Left kidney (tissue), 1 donor: ENCODE measurements at regions not wholly inside any gene's neighbourhood (a gene's known extent, or its start where the extent isn't known, plus 50 kb on each side); places are given as distances from the start of the nearest gene placed in this dataset.
"Not testable (repeated sequence)": the region's sequence is repeated elsewhere in the genome, so short reads cannot be mapped to it uniquely, and the experiment has no call there.

Experiments used
- DNase-seq: peaks from one replicate; pipeline ENCODE4 v3.0.0-alpha.2; 2013

DNA sequence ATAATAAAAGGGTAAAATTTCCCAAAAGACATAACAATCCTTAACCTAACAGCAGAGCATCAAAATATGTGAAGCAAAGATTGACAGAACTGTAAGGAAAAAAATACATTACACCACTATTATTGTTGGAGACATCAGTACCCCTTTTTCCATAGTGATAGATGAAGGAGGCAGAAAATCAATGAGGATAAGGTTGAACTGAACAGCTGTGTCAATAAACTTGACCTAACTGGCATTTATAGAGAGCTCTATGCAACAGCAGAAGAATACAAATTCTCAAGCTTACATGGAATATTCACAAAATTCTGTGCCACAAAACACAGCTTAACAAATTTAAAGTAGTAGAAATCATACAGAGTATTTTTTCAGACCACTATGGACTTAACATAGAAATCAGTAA lies 195.0 kb upstream of the ELAC2 start:
- DNase-seq, result no peak

GRCh38 chr17:13209081-13209480 lies 191.3 kb upstream of the ELAC2 start:
- DNase-seq, result no peak

DNA sequence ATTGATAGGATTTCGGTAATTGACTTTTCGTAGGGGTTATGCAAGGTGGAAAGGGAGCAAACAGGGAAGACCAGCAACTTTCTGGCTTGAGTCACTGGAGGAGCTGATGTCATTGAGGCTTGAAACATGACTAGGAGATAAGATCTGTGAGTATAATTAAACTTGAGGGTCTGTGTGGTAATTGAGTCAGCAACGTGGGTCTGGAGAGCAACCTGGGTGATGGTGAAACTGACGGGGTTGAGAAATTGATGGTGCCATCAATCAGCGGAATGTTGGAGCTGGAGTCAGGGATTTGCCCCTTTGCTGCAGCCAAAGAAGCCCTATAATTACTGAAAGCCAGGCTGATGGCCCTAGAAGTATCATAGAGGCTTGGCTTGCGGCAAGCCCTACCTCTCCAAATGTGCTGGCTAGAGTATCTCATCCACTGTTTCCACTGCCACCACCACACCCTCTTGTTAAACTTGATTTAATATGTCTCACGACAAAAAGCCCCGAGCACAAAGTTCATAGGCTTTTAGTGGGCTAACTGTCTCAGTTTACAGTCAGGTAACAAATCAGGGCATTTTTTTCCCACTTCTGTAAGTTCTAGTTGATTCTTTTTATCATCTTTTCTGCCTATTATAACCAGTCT lies 186.9 kb upstream of the ELAC2 start:
- no peak for DNase-seq

- no peak for DNase-seq
Observed at GRCh38 chr17:13202835-13203234, 185.0 kb upstream of the ELAC2 start.

DNA sequence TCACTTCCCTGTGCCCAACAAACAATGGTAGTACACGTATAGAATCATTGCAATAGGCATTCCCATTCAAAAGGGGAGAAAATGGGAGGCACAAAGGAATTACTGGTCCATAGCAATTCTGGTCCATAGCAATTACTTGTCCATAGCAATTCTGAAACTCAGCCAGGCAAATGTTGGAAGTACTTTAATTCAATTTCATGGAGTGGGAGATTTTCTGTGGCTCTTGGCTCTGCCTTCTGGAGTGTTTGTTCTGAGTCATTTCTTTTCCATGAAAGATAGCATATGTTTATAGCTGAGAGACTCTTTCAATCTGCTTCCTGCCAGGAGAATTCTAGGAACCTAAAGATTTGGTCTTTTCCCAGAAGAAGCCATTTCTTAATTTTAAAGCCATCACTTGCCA lies 182.8 kb upstream of the ELAC2 start:
- no peak for DNase-seq

DNA sequence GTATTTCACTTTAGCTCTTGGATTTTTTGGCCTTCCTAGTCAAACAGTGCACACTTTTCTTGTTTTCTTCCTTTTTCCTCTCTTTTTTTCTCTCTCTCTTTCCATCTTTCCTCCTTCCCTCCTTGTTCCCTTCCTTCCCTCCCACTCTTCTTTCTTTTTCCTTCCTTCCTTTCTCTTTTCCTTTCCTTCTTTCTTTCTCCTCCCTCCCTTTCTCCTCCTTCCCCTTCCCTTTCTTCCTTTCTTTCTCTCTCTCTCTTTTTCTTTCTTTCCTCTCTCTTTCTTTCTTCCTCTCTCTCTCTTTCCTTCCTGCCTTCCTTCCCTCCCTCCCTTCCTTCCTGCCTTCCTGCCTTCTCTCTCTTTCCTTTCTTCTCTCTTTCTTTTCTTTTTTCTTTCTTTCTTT lies 181.6 kb upstream of the ELAC2 start:
- DNase-seq, result no peak

DNA sequence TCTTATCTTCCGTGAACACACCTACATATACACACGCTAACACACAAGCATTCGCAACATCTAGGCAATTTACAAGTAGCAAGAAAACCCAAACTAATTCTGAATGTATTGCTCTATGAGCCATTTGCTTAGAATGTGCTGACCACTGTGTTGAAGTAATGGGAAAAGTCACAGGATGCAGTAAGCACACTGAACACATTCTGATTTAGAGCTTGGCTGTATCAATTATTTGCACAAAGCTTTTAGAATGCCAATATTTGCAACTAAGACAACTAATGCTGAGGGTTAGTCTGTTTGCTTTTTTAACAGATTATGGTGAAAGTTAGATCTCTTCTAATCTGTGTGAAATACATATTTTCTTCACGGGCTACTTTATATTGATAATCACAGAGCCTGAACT lies 179.8 kb upstream of the ELAC2 start:
- no peak for DNase-seq

- no peak for DNase-seq
Observed at GRCh38 chr17:13194887-13195286, 177.1 kb upstream of the ELAC2 start.

- DNase-seq, result no peak
Observed at GRCh38 chr17:13182854-13183253, 165.0 kb upstream of the ELAC2 start.

- DNase-seq, result no peak
Observed at GRCh38 chr17:13182450-13182849, 164.6 kb upstream of the ELAC2 start.

GRCh38 chr17:13181683-13182082 lies 163.9 kb upstream of the ELAC2 start:
- no peak for DNase-seq

GRCh38 chr17:13176436-13176835 lies 158.6 kb upstream of the ELAC2 start:
- DNase-seq, result no peak

DNA sequence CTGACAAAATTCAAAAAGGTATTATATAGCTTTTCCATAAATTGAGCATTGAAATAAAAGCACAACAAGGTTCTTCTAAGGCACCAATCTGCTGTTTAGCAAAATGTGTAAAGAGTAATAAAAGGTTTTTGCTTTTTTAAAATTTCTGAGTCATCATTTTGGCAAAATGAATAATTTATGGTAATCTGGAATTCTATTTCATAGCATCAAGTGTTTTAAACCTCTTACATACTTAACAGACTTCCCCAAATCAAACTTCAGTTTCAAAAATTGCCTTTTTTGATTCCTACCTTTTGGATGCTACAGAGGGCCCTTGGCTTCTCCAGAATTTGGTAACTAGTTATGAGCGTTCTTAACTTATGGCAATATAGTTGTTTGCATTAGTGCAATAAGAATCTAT lies 154.0 kb upstream of the ELAC2 start:
- DNase-seq, result no peak

- no peak for DNase-seq
Observed at GRCh38 chr17:13162361-13162760, 144.5 kb upstream of the ELAC2 start.

DNA sequence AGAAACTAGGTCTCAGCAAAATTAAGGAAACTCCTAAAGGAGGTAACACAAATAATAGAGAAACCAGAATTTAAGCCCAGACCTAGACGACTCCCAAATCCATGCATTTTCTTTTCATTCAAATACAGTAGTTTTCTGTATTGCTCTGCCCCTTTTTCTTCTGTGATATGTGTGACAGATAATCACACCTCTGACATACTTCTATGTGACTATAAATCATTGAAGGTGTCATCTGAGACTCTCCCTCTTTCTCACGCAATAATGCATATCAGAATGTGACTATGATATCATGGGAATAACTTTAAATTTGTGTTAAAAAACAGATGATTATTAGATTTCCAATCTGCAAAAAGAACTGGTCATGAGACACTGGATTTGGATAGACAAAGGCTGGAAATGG lies 143.0 kb upstream of the ELAC2 start:
- DNase-seq, result no peak

GRCh38 chr17:13160296-13160695 lies 142.5 kb upstream of the ELAC2 start:
- DNase-seq, result no peak

- DNase-seq, result no peak
Observed at GRCh38 chr17:13158494-13159240, 140.8 kb upstream of the ELAC2 start.

GRCh38 chr17:13157656-13158055 lies 139.8 kb upstream of the ELAC2 start:
- DNase-seq, result no peak

- no peak for DNase-seq
Observed at GRCh38 chr17:13154930-13155329, 137.1 kb upstream of the ELAC2 start.

DNA sequence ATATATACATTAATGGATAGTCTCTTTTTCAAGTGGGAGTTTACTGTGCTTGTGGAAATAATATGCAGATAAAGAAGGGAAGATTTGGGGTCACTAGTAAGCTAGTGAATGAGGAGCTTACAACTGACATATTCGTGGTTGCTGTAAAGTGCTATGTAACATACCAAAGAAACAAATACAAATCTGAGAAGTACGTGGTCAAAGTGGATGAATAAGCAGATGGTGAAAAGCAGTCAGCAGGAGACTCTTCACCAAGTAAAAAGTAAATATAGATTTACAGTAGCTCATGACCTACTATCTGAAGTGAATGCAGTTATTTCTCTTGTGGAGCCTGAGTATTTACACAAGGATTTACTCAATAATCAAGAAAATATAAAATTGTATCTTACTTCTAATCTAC lies 136.6 kb upstream of the ELAC2 start:
- DNase-seq, result no peak

DNA sequence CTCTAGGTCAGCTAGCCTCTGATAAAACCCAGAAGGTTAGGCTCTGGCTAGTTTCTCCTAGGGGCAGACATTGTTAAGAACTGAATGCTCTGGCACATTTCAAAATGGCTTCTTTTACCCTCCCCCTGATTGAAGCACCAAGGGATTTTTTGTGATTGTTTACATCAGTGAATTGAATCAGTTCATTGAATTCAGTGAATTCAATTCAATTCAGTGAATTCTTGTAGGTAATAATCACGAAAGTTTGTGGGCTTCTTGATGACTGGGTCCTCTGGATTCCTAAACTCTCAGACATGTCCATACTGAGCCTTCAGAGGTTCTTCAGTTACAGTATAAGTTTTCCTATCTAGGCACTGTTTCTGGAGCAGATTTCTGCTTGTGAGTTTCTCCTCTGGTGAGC lies 135.2 kb upstream of the ELAC2 start:
- no peak for DNase-seq

- DNase-seq, result no peak
Observed at GRCh38 chr17:13152501-13152900, 134.7 kb upstream of the ELAC2 start.

DNA sequence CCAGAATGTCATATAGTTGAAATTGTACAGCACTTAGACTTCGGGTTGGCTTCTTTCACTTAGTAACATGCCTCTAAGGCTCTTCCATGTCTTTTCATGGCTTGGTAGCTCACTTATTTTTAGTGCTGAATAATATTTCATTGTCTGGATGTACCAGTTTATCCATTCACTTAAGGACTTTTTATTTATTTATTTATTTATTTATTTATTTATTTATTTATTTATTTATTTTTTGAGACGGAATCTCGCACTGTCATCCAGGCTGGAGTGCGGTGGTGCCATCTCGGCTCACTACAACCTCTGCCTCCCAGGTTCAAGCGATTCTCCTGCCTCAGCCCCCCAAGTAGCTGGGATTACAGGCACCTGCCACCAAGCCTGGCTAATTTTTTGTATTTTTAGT lies 132.9 kb upstream of the ELAC2 start:
- DNase-seq, result not testable (repeated sequence)

DNA sequence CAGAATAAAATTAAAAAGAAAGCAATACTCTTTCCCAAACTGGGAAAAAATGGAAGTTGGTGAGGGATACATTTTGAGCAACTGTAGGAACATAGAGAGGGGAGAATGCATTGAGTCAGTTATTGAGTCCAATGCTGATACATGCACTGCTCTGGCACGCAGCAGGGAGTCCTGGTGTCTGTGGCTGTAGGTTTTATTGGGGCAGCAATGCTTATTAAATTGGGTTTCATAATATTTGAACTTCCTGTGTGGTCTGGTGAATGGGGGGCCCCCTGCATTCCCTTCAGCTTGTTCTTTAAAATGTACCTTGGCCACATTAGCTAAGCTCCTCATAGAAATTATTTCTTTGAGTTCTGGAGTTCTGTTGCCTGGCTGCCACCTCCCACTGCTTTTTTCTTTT lies 125.2 kb upstream of the ELAC2 start:
- DNase-seq, result no peak
